HTR-8/SVneo (cell line): ENCODE measurements at regions not wholly inside any gene's neighbourhood (a gene's known extent, or its start where the extent isn't known, plus 50 kb on each side); places are given as distances from the start of the nearest gene placed in this dataset.
"Not testable (repeated sequence)": the region's sequence is repeated elsewhere in the genome, so short reads cannot be mapped to it uniquely, and the experiment has no call there.

ENCODE experiments used
- DNase-seq: peaks from one replicate; pipeline ENCODE4 v3.0.0; 2011; ENCODE audit warnings: low spot score, mixed read lengths; ENCODE audit not compliant: insufficient read length
- FAIRE-seq: peaks from 2 replicates; lab custom pipeline; 2011; peaks lifted over from hg19 to GRCh38; lab: Jason Lieb, UNC

DNA sequence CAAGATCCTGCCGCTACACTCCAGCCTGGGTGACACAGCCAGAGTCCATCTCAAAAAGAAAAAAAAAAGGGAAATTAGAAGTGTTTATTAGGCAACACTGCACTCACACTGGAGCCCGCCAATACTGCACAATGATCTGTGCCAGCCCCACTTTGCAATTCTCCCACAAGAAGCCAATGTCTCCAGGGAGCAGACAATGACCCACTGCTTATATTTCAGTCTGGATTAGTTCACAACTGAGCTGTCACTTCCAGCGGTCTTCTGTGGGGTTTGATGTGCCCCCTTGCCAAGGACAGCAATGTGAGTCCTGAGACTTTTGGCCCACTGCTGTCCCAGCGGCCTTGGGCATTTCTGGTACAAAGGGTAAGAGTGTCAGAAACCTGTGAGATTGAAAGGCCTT is 85.6 kb upstream of the PPM1B start:
- FAIRE-seq (no peak), DNase-seq (no peak)

GRCh38 chr2:44084850-44085249 is 83.8 kb upstream of the PPM1B start:
- DNase-seq (no peak), FAIRE-seq (no peak)

DNA sequence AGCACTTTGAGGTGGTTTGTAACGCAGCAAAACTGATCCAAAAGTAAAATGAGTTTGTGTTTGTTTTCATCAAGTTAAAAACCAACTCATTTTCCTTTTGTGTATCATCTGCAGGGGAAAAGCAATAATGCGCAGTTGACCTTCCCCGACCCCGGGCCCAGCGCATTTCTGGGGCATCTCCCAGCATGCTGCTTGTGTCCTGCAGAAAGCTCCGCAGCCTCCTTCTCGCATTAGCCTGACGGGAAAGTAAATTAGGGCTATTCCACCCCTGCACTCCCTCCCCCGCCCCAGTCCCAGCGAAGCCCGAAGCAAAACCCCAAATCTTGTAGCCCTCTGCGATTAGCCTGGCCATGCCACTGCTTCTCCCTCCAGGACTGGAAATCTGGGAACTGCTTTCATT is 82.0 kb upstream of the PPM1B start:
- no peak for DNase-seq
- FAIRE-seq: no peak

DNA sequence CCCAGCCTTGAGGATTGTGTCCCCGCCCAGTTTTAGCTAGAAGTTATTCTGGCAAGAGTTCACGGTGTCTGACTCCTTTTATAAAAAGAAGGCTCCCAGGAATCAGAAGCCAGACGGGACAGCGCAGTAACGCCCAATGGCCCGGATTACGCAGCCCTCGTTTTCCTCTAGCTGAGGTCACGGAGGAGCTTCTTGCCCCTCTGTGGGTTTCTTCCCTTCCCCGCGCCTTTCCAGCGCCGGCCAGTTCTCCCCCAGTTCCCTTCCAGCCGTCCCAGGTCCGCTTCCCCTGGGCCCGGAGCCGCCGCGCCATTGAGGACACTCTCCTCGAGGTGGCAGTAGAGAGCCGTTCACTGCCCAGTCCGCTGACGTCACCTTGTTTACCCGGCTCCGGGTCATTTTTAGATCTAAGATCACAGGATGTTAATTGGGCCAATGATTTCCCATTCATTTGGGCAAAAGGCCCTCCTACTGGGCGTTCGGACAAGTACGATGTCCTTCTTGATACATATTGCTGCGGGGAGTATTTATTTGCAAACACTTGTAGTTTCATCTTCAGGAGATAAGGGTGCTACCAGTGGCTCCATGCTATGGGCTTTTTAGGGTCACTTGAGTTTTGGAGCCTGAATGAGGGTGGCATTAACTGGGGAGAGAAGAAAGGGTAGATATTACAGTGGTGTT is 81.5 kb upstream of the PPM1B start:
- FAIRE-seq: peak; percentile 93
- DNase-seq: peak; percentile 86

DNA sequence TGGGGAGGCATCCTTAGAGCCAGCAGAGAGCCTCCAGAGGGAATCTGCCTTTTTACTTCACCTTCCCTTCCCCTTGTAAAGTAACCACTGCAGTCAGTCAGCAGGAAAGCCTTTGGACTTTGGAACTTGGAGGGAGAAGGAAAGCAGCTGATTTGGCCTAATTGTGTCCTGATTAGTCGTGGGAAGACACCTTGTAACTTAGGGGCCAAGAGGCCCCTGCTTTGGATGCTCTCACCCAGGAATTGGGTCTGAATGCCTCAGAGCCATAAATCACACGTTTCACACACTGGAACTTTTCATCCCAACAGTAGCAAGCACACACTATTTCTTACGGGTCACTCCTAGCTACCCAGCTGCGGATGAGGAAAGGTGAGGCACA is 81.0 kb upstream of the PPM1B start:
- FAIRE-seq (peak; percentile 46), DNase-seq (no peak)

DNA sequence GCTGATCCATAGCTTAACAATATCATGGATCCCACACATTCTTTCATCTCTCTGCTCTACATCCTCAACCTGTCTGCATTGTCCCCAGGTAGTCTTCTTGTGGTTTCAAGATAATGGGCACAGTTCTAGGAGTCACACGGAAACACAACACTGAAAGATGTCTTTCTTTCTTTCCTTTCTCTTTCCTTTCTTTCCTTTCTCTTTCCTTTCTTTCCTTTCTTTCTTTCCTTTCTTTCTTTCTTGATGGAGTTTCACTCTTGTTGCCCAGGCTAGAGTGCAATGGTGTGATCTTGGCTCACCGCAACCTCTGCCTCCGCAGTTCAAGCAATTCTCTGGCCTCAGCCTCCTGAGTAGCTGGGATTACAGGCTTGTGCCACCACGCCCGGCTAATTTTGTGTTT is 76.2 kb upstream of the PPM1B start:
- DNase-seq, FAIRE-seq: not testable (repeated sequence)

DNA sequence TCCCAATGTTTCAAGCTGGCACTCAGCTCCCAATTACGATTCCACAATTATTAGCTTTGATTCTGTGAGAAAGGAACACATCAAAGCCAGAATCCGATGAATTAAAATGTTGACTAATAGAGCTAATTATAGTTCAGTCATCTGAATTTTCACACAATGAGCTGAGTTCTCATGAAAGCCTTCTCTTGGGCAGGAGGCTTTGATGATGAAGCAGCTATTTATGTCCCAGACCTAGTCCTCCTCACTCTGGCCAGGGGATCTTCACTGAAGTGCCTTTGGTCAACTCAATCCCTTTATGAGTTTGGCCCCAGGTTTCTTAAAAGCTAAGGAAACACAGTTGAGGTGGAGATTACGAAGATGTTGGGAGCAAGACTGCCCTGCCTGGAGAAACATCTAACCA is 74.7 kb upstream of the PPM1B start:
- no peak for DNase-seq
- no peak for FAIRE-seq

GRCh38 chr2:44097322-44097907 is 71.3 kb upstream of the PPM1B start:
- FAIRE-seq (no peak), DNase-seq (no peak)

- DNase-seq (no peak), FAIRE-seq (no peak)
Observed at GRCh38 chr2:44098050-44098449, 70.6 kb upstream of the PPM1B start.

- FAIRE-seq: no peak
- no peak for DNase-seq
Observed at GRCh38 chr2:44098891-44099290, 69.8 kb upstream of the PPM1B start.

DNA sequence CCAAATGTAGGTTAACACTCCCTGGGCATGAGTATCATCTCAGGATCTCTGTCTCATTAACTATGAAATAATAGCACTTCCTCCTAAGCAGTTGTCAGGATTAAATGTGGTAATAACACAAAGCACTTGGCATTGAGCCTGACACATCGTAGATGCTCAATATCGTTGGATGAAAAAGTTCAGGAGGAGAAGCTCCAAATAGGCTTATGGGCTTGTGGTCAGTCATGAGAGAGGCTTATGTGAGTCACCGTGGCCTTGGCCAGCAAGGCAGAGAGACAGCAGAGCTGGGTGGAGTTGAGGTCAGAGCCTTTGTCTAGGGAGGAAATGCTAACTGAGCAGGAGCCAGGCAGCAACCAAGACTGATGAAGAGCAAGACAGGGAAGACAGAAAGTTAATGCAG is 68.3 kb upstream of the PPM1B start:
- DNase-seq (peak; percentile 83), FAIRE-seq (peak; percentile 79)

GRCh38 chr2:44101246-44101645 is 67.4 kb upstream of the PPM1B start:
- FAIRE-seq: no peak

GRCh38 chr2:44102790-44103562 is 65.7 kb upstream of the PPM1B start:
- DNase-seq: no peak
- FAIRE-seq: peak; percentile 4

More at GRCh38 chr2:44101246-44101645, 67.4 kb upstream of the PPM1B start:
- DNase-seq: no peak

DNA sequence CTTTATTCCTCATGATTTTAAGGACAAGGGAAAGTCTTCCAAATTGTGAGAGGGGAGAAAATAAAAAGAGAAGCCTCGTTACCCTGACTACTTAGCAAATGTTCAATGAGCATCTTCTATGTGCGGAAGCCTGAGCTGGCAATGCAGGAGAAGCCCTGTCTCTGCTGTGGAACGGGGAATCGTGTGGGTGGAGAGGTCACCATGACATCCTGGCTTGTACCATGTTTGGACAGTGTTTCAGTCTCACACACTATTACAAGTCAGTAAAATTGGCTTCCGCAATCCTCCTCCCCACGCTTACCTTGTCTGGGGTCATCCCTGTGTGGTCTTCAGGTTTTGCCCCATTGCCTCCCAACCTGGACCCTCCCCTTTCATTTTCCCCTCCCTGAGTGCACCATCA is 65.0 kb upstream of the PPM1B start:
- no peak for DNase-seq
- no peak for FAIRE-seq

- DNase-seq (no peak), FAIRE-seq (no peak)
Observed at GRCh38 chr2:44104855-44105271, 63.8 kb upstream of the PPM1B start.

DNA sequence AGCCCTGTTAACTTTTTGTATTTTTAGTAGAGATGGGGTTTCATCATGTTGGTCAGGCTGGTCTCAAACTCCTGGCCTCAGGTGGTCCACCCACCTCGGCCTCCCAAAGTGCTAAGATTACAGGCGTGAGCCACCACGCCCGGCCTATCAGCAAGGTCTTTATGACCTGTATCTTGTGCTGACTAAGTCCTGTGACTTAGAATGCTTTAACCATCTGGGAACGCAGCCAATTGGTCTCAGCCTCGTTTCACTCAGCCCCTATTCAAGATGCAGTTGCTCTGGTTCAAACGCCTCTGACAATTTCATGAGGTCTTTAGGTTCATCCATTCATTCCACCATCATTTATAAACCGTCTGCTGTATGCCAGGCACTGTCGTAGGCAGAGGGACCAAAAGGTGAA is 62.2 kb upstream of the PPM1B start:
- not testable (repeated sequence) for FAIRE-seq, DNase-seq

DNA sequence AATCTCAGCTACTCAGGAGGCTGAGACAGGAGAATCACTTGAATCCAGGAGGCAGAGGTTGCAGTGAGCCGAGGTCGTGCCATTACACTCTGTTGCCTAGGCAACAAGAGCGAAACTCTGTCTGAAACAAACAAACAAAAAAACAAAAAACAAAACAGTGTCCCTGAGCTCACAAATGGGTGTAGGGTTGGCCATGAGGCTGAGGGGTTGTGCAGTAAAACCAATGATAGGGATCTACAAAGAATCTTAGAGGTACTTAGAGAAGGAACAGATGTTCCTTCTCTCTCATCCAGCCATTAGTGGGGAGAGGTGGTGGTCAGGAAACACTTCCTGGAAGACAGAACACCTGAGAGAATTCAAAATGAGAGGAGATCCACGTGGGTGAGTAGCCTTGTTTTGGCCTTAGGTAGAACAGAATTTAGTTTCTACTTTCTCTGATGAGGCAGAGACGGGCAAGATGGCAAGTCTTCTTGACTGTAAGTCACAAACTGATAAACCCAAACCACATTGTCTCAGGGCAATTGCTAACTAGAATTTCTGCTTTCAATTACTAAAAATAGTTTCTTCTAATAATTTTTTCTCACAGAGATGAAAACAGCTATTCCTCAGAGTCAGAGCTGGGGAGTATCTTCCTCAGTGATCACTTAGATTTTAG is 61.5 kb upstream of the PPM1B start:
- DNase-seq (no peak), FAIRE-seq (no peak)

DNA sequence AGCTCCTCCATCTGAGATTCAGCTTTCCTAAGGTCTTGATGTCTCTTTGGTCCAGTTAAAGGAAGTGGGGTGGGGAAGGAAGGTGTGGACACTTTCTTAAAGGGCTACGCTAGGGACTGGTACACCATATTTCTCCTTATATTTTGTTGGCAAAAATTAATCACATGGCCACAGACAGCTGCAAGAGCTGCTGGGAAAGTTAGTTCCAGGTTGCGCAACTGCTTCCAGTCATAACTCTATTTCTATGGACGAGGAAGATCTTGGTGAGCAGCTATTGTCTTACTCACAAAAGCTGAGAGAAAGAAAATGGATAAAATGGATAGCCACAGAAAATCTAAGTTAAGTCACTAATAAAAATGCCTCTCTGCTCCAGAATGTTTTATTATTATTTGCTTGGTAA is 60.7 kb upstream of the PPM1B start:
- DNase-seq (no peak), FAIRE-seq (no peak)

GRCh38 chr2:44109166-44109565 is 59.5 kb upstream of the PPM1B start:
- FAIRE-seq (no peak), DNase-seq (no peak)

DNA sequence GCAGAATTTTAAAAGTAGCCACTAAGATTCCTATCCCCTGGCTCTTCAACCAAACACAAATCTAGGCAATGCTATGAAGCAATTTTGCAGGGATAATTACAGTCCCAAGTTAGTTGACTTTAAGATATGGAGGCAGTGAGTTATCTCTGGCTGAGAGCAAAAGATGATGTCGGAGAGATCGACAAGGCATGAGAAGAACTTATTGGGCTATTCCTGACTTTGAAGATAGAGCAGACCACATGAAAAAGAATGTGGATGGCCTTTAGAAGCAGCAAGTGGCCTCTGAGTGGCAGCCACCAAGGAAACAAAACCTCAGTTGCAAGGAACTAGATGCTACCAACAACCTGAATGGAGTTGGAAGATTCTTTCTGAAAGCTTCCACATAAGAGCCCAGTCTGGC is 58.2 kb upstream of the PPM1B start:
- FAIRE-seq (no peak), DNase-seq (no peak)

DNA sequence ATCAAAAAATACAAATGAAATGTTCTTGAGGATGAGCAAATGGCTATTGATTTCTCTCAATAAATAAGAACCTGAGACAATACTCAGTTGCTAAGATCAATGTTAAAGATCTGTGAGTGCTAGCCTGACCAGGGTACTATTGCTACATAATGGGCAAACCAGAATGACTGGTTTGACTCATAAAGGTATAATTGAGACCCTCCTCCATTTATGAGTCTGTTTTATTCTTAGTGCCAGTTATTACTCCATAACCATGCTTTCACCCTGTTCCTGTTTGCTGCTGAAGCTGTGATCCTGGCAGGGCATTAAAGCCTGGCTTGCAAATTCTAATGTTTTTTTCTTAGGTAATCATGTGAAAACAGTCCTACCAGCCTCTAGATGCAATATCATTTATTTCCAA is 56.6 kb upstream of the PPM1B start:
- no peak for DNase-seq
- no peak for FAIRE-seq
